Heart right ventricle (tissue), 16 donors: ENCODE measurements at regions not wholly inside any gene's neighbourhood (a gene's known extent, or its start where the extent isn't known, plus 50 kb on each side); places are given as distances from the start of the nearest gene placed in this dataset.

ENCODE experiments used
- ATAC-seq, 8 donors: fragments of 200-7000 bp; cut with Tn5 transposase; one replicate each; pipeline ENCODE4 v1.9.1; 2020; ENCODE audit warnings: mild to moderate bottlenecking in 8 of 8, moderate library complexity in 8 of 8, moderate number of reproducible peaks in 1 of 8
- DNase-seq, 2 donors: peaks; one replicate each; pipeline ENCODE4 v3.0.0-alpha.2; 2020
- H3K27ac ChIP-seq, 10 donors: fragments of 200-600 bp; sonication (generic) in 2 of 10; one replicate each; pipeline versions ENCODE4 v1.5.0 to v1.8.0; 2020 to 2022; ENCODE audit warnings: mild to moderate bottlenecking in 3 of 10
- H3K27me3 ChIP-seq, 7 donors: fragments of 200-600 bp; one replicate each; pipeline ENCODE4 v1.8.0; 2021 to 2022; ENCODE audit warnings: mild to moderate bottlenecking in 2 of 7
- H3K36me3 ChIP-seq, 9 donors: fragments of 200-600 bp; sonication (generic) in 1 of 9; one replicate each; pipeline versions ENCODE4 v1.5.0 to v1.8.0; 2020 to 2022; ENCODE audit warnings: mild to moderate bottlenecking in 2 of 9
- H3K4me1 ChIP-seq, 9 donors: fragments of 200-600 bp; sonication (generic) in 1 of 9; one replicate each; pipeline versions ENCODE4 v1.5.0 to v1.8.0; 2020 to 2022; ENCODE audit warnings: mild to moderate bottlenecking in 4 of 9
- H3K4me3 ChIP-seq, 10 donors: fragments of 200-600 bp; sonication (generic) in 2 of 10; one replicate each; pipeline versions ENCODE4 v1.5.0 to v1.8.0; 2020 to 2022; ENCODE audit warnings: mild to moderate bottlenecking in 7 of 10, moderate library complexity in 2 of 10
- H3K9me3 ChIP-seq, 11 donors: fragments of 200-600 bp in 10 of 11; sonication (generic) in 2 of 11; one replicate each; pipeline versions ENCODE4 v1.5.0 to v1.8.0; 2013 to 2022; ENCODE audit warnings: mild to moderate bottlenecking in 2 of 11, control low read depth in 1 of 11, moderate library complexity in 1 of 11
- CTCF ChIP-seq, 9 donors: fragments of 200-600 bp; sonication (generic) in 2 of 9; IDR thresholded peaks; one replicate each; pipeline versions ENCODE4 v1.5.0 to v1.8.0; 2021 to 2022; ENCODE audit warnings: antibody characterized with exemption in 9 of 9, mild to moderate bottlenecking in 5 of 9, moderate library complexity in 1 of 9
- WGBS, 2 donors: extraction: QIAGEN DNeasy Blood & Tissue Kit; methylation state at CpG; one replicate each; pipeline ENCODE4 v1.1.7; 2013; ENCODE audit warnings: inconsistent platforms in 1 of 2; 5-methylcytosine and 5-hydroxymethylcytosine counted together
- intact Hi-C, 10 donors: fragments of 100-400 bp; cut with DNase I; formaldehyde crosslinking; loops; one replicate each; pipeline versions ENCODE4 v1.11.1 to v1.14.2; 2022
- donor health status: Arrhythmogenic right ventricular cardiomyopathy.
- donor health status: ischemic (EF 13 %, LVEDD 7.1; RV severe dilation, severe dysfunction).
- donor health status: healthy with polysubstance abuse.
- donor health status: DM: no; HTN: yes; CAD: no.
- donor health status: DM: no; HTN: no; CAD: no.
- donor health status: ischemic (EF 25% LVEDD 6.9; RV normal size, moderate dysfunction).
- donor health status: ischemic (EF 25% LVEDD 5.7; RV mildly dilated, moderate dysfunction).
- donor health status: healthy.
- donor health status: DM: yes; HTN: yes; CAD: no.
- donor health status: Ischemic cardiomyopathy.
- donor health status: ischemic (EF 35%, LVEDD 5.7; RV mildly dilated, moderate dysfunction).
- donor health status: nonischemic (EF 11% LVEDD 7.7; RV severe dilation, severe dysfunction).
- donor health status: DM: yes; HTN: yes; CAD: no.
- donor health status: PGD.
- donor health status: ischemic (EF 29% LVEDD 5.4; RV normal size, mild dysfunction).
- donor health status: nonischemic (EF 23%, LVEDD 6.1; RV moderate dilation, normal function).

GRCh38 chr3:191148131-191148530 is 50.9 kb upstream of the OSTN start:
- 93 to 94% methylated on average over 1 of the region's 1 CpG for WGBS, 2 donors
- Histone ChIP-seq H3K9me3 (peaks cover 0 to 5% (median 0%) of the 10 kb centered on the region in 11 donors), H3K27ac (no peak overlapping the region), H3K27me3 (no peaks in the 10 kb centered on the region), H3K4me1 (peaks cover 0 to 4% (median 0%) of the 10 kb centered on the region in 9 donors), H3K4me3 (no peak overlapping the region), H3K36me3 (no peaks in the 10 kb centered on the region)
- no peak for TF ChIP-seq CTCF (IDR thresholded peaks at IDR 0.05)
- DNase-seq (no peak), ATAC-seq (no peak)
- intact Hi-C loops, result no loop called here

DNA sequence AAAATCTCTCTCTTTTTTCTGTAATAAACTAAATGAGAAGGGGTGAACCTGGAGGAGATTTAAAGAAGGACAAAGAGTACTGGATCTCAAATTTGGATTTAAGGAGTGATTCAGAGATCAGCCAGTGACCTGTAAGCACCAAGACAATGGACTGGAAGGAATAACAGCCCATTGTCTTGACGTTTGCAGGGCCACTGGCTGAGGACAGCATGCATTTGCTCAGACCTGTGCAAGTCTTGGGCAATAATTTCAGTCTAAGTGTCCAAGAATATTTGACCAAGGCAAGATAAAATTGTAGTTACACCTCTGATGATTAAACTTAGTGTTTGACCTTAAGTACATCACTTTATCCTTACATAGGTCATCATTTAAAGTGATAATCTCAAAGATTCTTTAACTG is 55.8 kb upstream of the OSTN start:
- H3K4me1 ChIP-seq, result peaks cover 0 to 12% (median 4%) of the 10 kb centered on the region in 9 donors
- H3K27ac ChIP-seq, result no peak overlapping the region
- intact Hi-C loops, result no loop called here
- ATAC-seq, result no peak
- no peaks in the 10 kb centered on the region for H3K27me3 ChIP-seq
- no peak overlapping the region for H3K4me3 ChIP-seq
- no peaks in the 10 kb centered on the region for H3K9me3 ChIP-seq
- no peak for TF ChIP-seq CTCF (IDR thresholded peaks at IDR 0.05)
- DNase-seq, result no peak
- 51 to 69% methylated on average over 1 of the region's 1 CpG for WGBS, 2 donors
- no peaks in the 10 kb centered on the region for H3K36me3 ChIP-seq

DNA sequence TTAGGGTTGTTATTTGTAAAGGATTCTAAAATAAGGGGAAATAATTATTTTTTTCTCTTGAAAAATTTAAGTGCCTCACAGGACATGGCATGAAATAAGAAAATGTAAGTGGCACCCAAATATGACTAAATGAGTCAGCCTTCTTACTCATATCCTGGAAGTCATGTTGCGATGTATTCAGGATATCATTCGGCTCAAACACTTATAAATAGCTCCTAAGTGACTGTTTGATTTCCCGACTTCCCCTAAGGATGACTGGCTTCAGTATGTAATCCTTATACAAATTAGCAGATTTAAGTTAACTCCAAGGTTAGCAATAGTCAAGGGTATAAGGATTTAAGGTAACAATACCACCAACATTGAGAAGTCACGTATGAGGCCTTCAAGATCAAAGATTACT is 57.3 kb upstream of the OSTN start:
- Histone ChIP-seq H3K9me3 (no peaks in the 10 kb centered on the region), H3K27me3 (no peaks in the 10 kb centered on the region), H3K4me1 (peaks cover 0 to 12% (median 4%) of the 10 kb centered on the region in 9 donors), H3K36me3 (no peaks in the 10 kb centered on the region), H3K4me3 (no peak overlapping the region), H3K27ac (peak overlapping the region in 4 of 10 donors; percentile 32 to 56 (median 40))
- TF ChIP-seq CTCF (IDR thresholded peaks at IDR 0.05), result no peak
- intact Hi-C loops, result no loop called here
- ATAC-seq (peak in 4 of 8 donors; percentile 60 to 87 (median 80)), DNase-seq (no peak)
- 55 to 61% methylated on average over 4 of the region's 4 CpGs for WGBS, 2 donors

DNA sequence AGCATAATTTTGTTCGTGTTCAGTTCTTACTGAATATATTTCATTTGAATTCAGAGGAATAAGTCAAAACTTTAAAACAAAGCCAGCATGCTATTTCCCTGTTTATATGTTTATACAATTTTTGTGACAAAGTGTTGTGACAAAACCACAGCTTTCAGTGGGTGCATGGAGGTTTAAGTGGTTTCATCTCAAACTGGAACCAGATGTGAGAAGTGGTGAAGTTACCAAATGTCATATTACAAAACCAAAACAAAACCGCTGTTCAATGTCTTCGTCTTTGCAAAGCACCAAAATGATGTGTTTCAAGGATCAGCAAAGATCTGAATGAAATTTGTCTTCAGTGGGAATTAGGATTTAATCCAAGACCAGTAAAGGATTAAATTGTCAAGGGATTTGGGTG is 59.3 kb upstream of the OSTN start:
- TF ChIP-seq CTCF (IDR thresholded peaks at IDR 0.05), result no peak
- H3K4me1 ChIP-seq, result peaks cover 0 to 12% (median 4%) of the 10 kb centered on the region in 9 donors
- no peaks in the 10 kb centered on the region for H3K36me3 ChIP-seq
- no peak for DNase-seq
- H3K27ac ChIP-seq, result no peak overlapping the region
- H3K27me3 ChIP-seq, result no peaks in the 10 kb centered on the region
- intact Hi-C loops, result loop anchor here in 2 of 10 donors (10.0 kb wide), 2 partner anchors 245 to 255 kb away; no protein-coding TSS in a partner anchor
- 89 to 90% methylated on average over 3 of the region's 3 CpGs for WGBS, 2 donors
- H3K4me3 ChIP-seq, result no peak overlapping the region
- ATAC-seq, result no peak
- H3K9me3 ChIP-seq, result no peaks in the 10 kb centered on the region
